Neural progenitor cell (in vitro differentiated cells): ENCODE measurements at regions not wholly inside any gene's neighbourhood (a gene's known extent, or its start where the extent isn't known, plus 50 kb on each side); places are given as distances from the start of the nearest gene placed in this dataset.
A peak's percentile ranks its signal among the peaks of the same experiment; 100 is the strongest.

Source experiments
- DNase-seq: peaks from one replicate; pipeline ENCODE4 v3.0.0-alpha.2; 2016; ENCODE audit warnings: low spot score
- H2AFZ ChIP-seq: fragments of 200-600 bp; sonication (generic); replicated peaks from 2 replicates; pipeline ENCODE4 v1.6.1; 2016; ENCODE audit warnings: antibody characterized with exemption
- H3F3A ChIP-seq: fragments of 200-600 bp; sonication (generic); 2 replicates; pipeline ENCODE4 v1.6.1; 2016; ENCODE audit warnings: antibody characterized with exemption, low read depth
- H3K27ac ChIP-seq: fragments of 200-600 bp; sonication (generic); 2 replicates; pipeline ENCODE4 v1.5.1; 2016; ENCODE audit warnings: mild to moderate bottlenecking
- H3K27me3 ChIP-seq: fragments of 200-600 bp; sonication (generic); 2 replicates; pipeline ENCODE4 v1.6.1; 2016; ENCODE audit warnings: mild to moderate bottlenecking, moderate library complexity
- H3K36me3 ChIP-seq: fragments of 200-600 bp; sonication (generic); 2 replicates; pipeline ENCODE4 v1.5.1; 2016
- H3K4me1 ChIP-seq: fragments of 200-600 bp; sonication (generic); 2 replicates; pipeline ENCODE4 v1.6.1; 2016; ENCODE audit warnings: mixed run types
- H3K4me2 ChIP-seq: fragments of 200-600 bp; sonication (generic); 2 replicates; pipeline ENCODE4 v1.6.1; 2016
- H3K4me3 ChIP-seq: fragments of 200-600 bp; sonication (generic); 2 replicates; pipeline ENCODE4 v1.5.1; 2016
- H3K79me2 ChIP-seq: fragments of 200-600 bp; sonication (generic); 2 replicates; pipeline ENCODE4 v1.6.1; 2016; ENCODE audit warnings: low read depth
- H3K9ac ChIP-seq: fragments of 200-600 bp; sonication (generic); 2 replicates; pipeline ENCODE4 v1.6.1; 2016
- H3K9me3 ChIP-seq: fragments of 200-600 bp; sonication (generic); 2 replicates; pipeline ENCODE4 v1.5.1; 2016; ENCODE audit warnings: low read depth
- H4K20me1 ChIP-seq: fragments of 200-600 bp; sonication (generic); 2 replicates; pipeline ENCODE4 v1.6.1; 2016; ENCODE audit warnings: low read depth
- H3K27ac Mint-ChIP-seq: 3 replicates; pipeline ENCODE4 v1.8.0; 2021; ENCODE audit warnings: mixed read lengths
- H3K27me3 Mint-ChIP-seq: 2 replicates; pipeline ENCODE4 v1.8.0; 2022; ENCODE audit warnings: low read depth, mild to moderate bottlenecking, inconsistent platforms, moderate library complexity, mixed read lengths; ENCODE audit not compliant: insufficient read depth
- H3K36me3 Mint-ChIP-seq: 3 replicates; pipeline ENCODE4 v1.8.0; 2021; ENCODE audit warnings: mixed read lengths
- H3K4me1 Mint-ChIP-seq: 3 replicates; pipeline ENCODE4 v1.8.0; 2021; ENCODE audit warnings: mixed read lengths
- H3K4me3 Mint-ChIP-seq: 3 replicates; pipeline ENCODE4 v1.8.0; 2021; ENCODE audit warnings: mild to moderate bottlenecking, moderate library complexity, mixed read lengths
- H3K9me3 Mint-ChIP-seq: 3 replicates; pipeline ENCODE4 v1.8.0; 2020; ENCODE audit warnings: mixed read lengths
- EZH2 ChIP-seq: fragments of 200-600 bp; sonication (generic); IDR thresholded peaks from 2 replicates; pipeline ENCODE4 v1.6.1; 2017; ENCODE audit warnings: antibody characterized with exemption, mild to moderate bottlenecking, moderate library complexity
- EZH2phosphoT487 ChIP-seq: fragments of 200-600 bp; sonication (generic); IDR thresholded peaks from 2 replicates; pipeline ENCODE4 v1.6.1; 2017; ENCODE audit warnings: antibody characterized with exemption
- TF ChIP-seq, protein P1 (sequence below): fragments of 200-600 bp; sonication (generic); IDR thresholded peaks from 2 replicates; pipeline ENCODE4 v1.5.1; 2017; ENCODE audit warnings: antibody characterized with exemption, mild to moderate bottlenecking

DNA sequence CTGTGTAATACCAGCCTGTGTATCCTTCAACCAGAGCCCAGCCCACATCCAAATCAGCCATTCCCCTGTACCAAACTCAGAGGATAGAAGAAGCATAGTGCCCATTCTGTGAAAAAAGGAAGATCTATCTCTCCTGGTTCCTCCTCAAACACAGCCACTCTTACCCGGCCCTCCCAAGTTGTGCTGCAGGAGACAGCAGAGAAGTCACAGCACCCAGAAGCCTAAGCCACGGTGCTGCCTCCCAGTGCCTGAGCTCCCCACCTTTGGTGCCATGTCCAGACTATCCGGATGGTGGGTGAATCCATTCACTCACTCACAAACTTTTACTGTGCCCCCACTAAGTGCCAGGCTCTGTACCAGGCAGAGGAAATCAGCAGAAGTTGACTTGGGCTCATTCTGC is 166.0 kb upstream of the ZMIZ1 start:
- no peaks in the 10 kb centered on the region for H3K27me3 ChIP-seq
- H3K4me3 ChIP-seq, result no peak overlapping the region
- H4K20me1 ChIP-seq, result no peaks in the 10 kb centered on the region
- no peaks in the 10 kb centered on the region for H3K9me3 ChIP-seq
- H3K4me1 ChIP-seq, result peaks cover 23% of the 10 kb centered on the region
- no peak overlapping the region for H3K4me3 Mint-ChIP-seq
- no peak overlapping the region for H3K27ac ChIP-seq
- no peaks in the 10 kb centered on the region for H3K79me2 ChIP-seq
- H3K9ac ChIP-seq, result no peak overlapping the region
- H3K36me3 ChIP-seq, result no peaks in the 10 kb centered on the region
- H2AFZ ChIP-seq, result no peak overlapping the region
- H3F3A ChIP-seq, result peaks cover 8% of the 10 kb centered on the region
- H3K27me3 Mint-ChIP-seq, result peaks cover 10% of the 10 kb centered on the region
- no peak for TF ChIP-seq EZH2phosphoT487
- no peak for TF ChIP-seq EZH2
- TF ChIP-seq, protein P1, sequence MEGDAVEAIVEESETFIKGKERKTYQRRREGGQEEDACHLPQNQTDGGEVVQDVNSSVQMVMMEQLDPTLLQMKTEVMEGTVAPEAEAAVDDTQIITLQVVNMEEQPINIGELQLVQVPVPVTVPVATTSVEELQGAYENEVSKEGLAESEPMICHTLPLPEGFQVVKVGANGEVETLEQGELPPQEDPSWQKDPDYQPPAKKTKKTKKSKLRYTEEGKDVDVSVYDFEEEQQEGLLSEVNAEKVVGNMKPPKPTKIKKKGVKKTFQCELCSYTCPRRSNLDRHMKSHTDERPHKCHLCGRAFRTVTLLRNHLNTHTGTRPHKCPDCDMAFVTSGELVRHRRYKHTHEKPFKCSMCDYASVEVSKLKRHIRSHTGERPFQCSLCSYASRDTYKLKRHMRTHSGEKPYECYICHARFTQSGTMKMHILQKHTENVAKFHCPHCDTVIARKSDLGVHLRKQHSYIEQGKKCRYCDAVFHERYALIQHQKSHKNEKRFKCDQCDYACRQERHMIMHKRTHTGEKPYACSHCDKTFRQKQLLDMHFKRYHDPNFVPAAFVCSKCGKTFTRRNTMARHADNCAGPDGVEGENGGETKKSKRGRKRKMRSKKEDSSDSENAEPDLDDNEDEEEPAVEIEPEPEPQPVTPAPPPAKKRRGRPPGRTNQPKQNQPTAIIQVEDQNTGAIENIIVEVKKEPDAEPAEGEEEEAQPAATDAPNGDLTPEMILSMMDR, result no peak
- no peaks in the 10 kb centered on the region for H3K9me3 Mint-ChIP-seq
- no peak overlapping the region for H3K4me2 ChIP-seq
- no peak for DNase-seq
- no peak overlapping the region for H3K27ac Mint-ChIP-seq
- no peaks in the 10 kb centered on the region for H3K36me3 Mint-ChIP-seq
- H3K4me1 Mint-ChIP-seq, result peaks cover 24% of the 10 kb centered on the region

- Histone ChIP-seq H3K27me3 (no peaks in the 10 kb centered on the region), H3K36me3 (no peaks in the 10 kb centered on the region), H3K4me3 (no peak overlapping the region), H3K4me1 (peaks cover 29% of the 10 kb centered on the region), H3K27ac (no peak overlapping the region), H3K9ac (no peak overlapping the region), H4K20me1 (no peaks in the 10 kb centered on the region), H3K79me2 (no peaks in the 10 kb centered on the region), H3K9me3 (no peaks in the 10 kb centered on the region), H3F3A (peaks cover 8% of the 10 kb centered on the region), H2AFZ (no peak overlapping the region), H3K4me2 (no peak overlapping the region)
- TF ChIP-seq, protein P1, result no peak
- no peak for TF ChIP-seq EZH2
- no peak for TF ChIP-seq EZH2phosphoT487
- no peaks in the 10 kb centered on the region for H3K9me3 Mint-ChIP-seq
- H3K4me3 Mint-ChIP-seq, result no peak overlapping the region
- no peaks in the 10 kb centered on the region for H3K36me3 Mint-ChIP-seq
- peaks cover 10% of the 10 kb centered on the region for H3K27me3 Mint-ChIP-seq
- peak overlapping the region; percentile 47 for H3K27ac Mint-ChIP-seq
- peaks cover 30% of the 10 kb centered on the region for H3K4me1 Mint-ChIP-seq
- no peak for DNase-seq
Measured at GRCh38 chr10:78903341-78903940, 165.3 kb upstream of the ZMIZ1 start.

- Histone ChIP-seq H3K79me2 (no peaks in the 10 kb centered on the region), H3F3A (peaks cover 8% of the 10 kb centered on the region), H3K9ac (no peak overlapping the region), H2AFZ (no peak overlapping the region), H3K9me3 (no peaks in the 10 kb centered on the region), H3K27ac (no peak overlapping the region), H3K4me2 (no peak overlapping the region), H3K4me1 (peaks cover 35% of the 10 kb centered on the region), H4K20me1 (no peaks in the 10 kb centered on the region), H3K27me3 (no peaks in the 10 kb centered on the region), H3K4me3 (no peak overlapping the region), H3K36me3 (no peaks in the 10 kb centered on the region)
- H3K9me3 Mint-ChIP-seq, result no peaks in the 10 kb centered on the region
- no peaks in the 10 kb centered on the region for H3K36me3 Mint-ChIP-seq
- H3K27ac Mint-ChIP-seq, result no peak overlapping the region
- H3K4me1 Mint-ChIP-seq, result peaks cover 38% of the 10 kb centered on the region
- H3K27me3 Mint-ChIP-seq, result peaks cover 8% of the 10 kb centered on the region
- H3K4me3 Mint-ChIP-seq, result no peak overlapping the region
- TF ChIP-seq, protein P1, result no peak
- no peak for TF ChIP-seq EZH2
- no peak for TF ChIP-seq EZH2phosphoT487
- no peak for DNase-seq
Measured at GRCh38 chr10:78904196-78904595, 164.6 kb upstream of the ZMIZ1 start.
